HepG2 (cell line): ENCODE measurements at regions not wholly inside any gene's neighbourhood (a gene's known extent, or its start where the extent isn't known, plus 50 kb on each side); places are given as distances from the start of the nearest gene placed in this dataset.
"Not testable (repeated sequence)": the region's sequence is repeated elsewhere in the genome, so short reads cannot be mapped to it uniquely, and the experiment has no call there.

Experiments
- ATAC-seq: fragments of 200-7000 bp; cut with Tn5 transposase; 3 replicates; pipeline ENCODE4 v1.9.1; 2020; ENCODE audit warnings: mild to moderate bottlenecking, moderate library complexity
- BruUV-seq: library from RNA; stranded (reverse); fragments of 400-500 nt; replicated peaks from 2 replicates; lab custom pipeline; 2021; lab: Mats Ljungman, UMichigan
- CTCF ChIA-PET: fragments of 300-600 bp; formaldehyde crosslinking; extraction: SDS; loops from one replicate; lab custom pipeline; 2021; ENCODE audit warnings: low total read pairs, inconsistent platforms, low intra/inter-chr PET ratio; lab: Yijun Ruan, JAX
- POLR2A ChIA-PET: fragments of 350-600 bp; sonication (Branson Sonifier 250); formaldehyde crosslinking; loops from one replicate; lab custom pipeline; 2020; ENCODE audit warnings: antibody characterized with exemption, inconsistent platforms; lab: Yijun Ruan, JAX
- DNase-seq: peaks from one replicate; pipeline ENCODE4 v3.0.0-alpha.2; 2015; ENCODE audit warnings: low spot score
- FAIRE-seq: peaks from 3 replicates; lab custom pipeline; 2011; peaks lifted over from hg19 to GRCh38; lab: Jason Lieb, UNC
- H2AFZ ChIP-seq: one replicate; pipeline ENCODE4 v1.6.1; 2011; ENCODE audit warnings: low read length, inconsistent platforms
- H3K27ac ChIP-seq: fragments of 300-600 bp; 3 replicates; pipeline ENCODE4 v1.8.0; 2011; ENCODE audit warnings: mixed run types, mild to moderate bottlenecking, mixed read lengths, low read length, inconsistent platforms; ENCODE audit not compliant: insufficient read depth; ENCODE audit errors: extremely low read length
- H3K27me3 ChIP-seq, 2 experiments: fragments of 200-600 bp in 1 of 2; 2 replicates in 1 of 2; 3 replicates in 1 of 2; pipeline versions ENCODE4 v1.6.0 to v1.8.0; 2011; ENCODE audit warnings: low read length in 2 of 2, mild to moderate bottlenecking in 2 of 2, moderate library complexity in 2 of 2, inconsistent platforms in 1 of 2; ENCODE audit not compliant: insufficient read depth in 2 of 2, control insufficient read depth in 1 of 2
- H3K36me3 ChIP-seq, 2 experiments: fragments of 200-600 bp in 1 of 2; replicated peaks in 1 of 2; 2 replicates in 1 of 2; 3 replicates in 1 of 2; pipeline versions ENCODE4 v1.5.1 to v1.8.0; 2011; ENCODE audit warnings: low read length in 2 of 2, inconsistent platforms in 1 of 2; ENCODE audit not compliant: insufficient read depth in 2 of 2, control insufficient read depth in 1 of 2
- H3K4me1 ChIP-seq: 2 replicates; pipeline ENCODE4 v1.5.1; 2012; ENCODE audit warnings: low read length, inconsistent platforms; ENCODE audit not compliant: insufficient read depth
- H3K4me2 ChIP-seq: 2 replicates; pipeline ENCODE4 v1.6.0; 2011; ENCODE audit warnings: low read depth, low read length, inconsistent platforms
- H3K4me3 ChIP-seq, 3 experiments: fragments of 200-600 bp in 1 of 3; sonication (generic), shearing (Covaris generic) in 1 of 3; replicated peaks in 1 of 3; 2 replicates each; pipeline ENCODE4 v1.5.1; 2011 to 2016; ENCODE audit warnings: low read length in 3 of 3, inconsistent platforms in 2 of 3, low read depth in 2 of 3, mild to moderate bottlenecking in 2 of 3, control low read depth in 1 of 3, mixed read lengths in 1 of 3; ENCODE audit not compliant: insufficient read depth in 1 of 3
- H3K79me2 ChIP-seq: one replicate; pipeline ENCODE4 v1.6.1; 2011; ENCODE audit warnings: low read length, inconsistent platforms; ENCODE audit not compliant: insufficient read depth
- H3K9ac ChIP-seq: 2 replicates; pipeline ENCODE4 v1.6.0; 2011; ENCODE audit warnings: mild to moderate bottlenecking, low read depth, low read length, inconsistent platforms; ENCODE audit not compliant: insufficient read depth
- H3K9me3 ChIP-seq: 2 replicates; pipeline ENCODE4 v1.5.1; 2012; ENCODE audit warnings: mild to moderate bottlenecking, low read length
- H4K20me1 ChIP-seq: 2 replicates; pipeline ENCODE4 v1.6.0; 2011; ENCODE audit warnings: inconsistent platforms, mild to moderate bottlenecking, low read length, moderate library complexity; ENCODE audit not compliant: insufficient read depth
- TARDBP ChIP-seq: sonication (generic); formaldehyde crosslinking; IDR thresholded peaks from 2 replicates; pipeline ENCODE4 v1.8.0; 2022; ENCODE audit warnings: mild to moderate bottlenecking, missing genetic modification reagents
- ZBTB33 ChIP-seq: sonication (generic); formaldehyde crosslinking; IDR thresholded peaks from 2 replicates; pipeline ENCODE4 v1.4.0; 2020; ENCODE audit warnings: missing genetic modification reagents
- ZNF136 ChIP-seq: sonication (generic); formaldehyde crosslinking; IDR thresholded peaks from 2 replicates; pipeline ENCODE4 v1.8.1; 2022; ENCODE audit warnings: low read depth, mild to moderate bottlenecking, moderate library complexity, missing genetic modification reagents
- ZNF20 ChIP-seq: sonication (generic); formaldehyde crosslinking; IDR thresholded peaks from 2 replicates; pipeline ENCODE4 v1.4.0; 2020; ENCODE audit warnings: mild to moderate bottlenecking, moderate library complexity, missing genetic modification reagents
- ZNF512B ChIP-seq: sonication (generic); formaldehyde crosslinking; IDR thresholded peaks from 2 replicates; pipeline ENCODE4 v1.5.1; 2020; ENCODE audit warnings: missing genetic modification reagents, mild to moderate bottlenecking, borderline replicate concordance
- ZSCAN30 ChIP-seq: sonication (generic); formaldehyde crosslinking; IDR thresholded peaks from 2 replicates; pipeline ENCODE4 v1.5.0; 2020; ENCODE audit warnings: mild to moderate bottlenecking, missing genetic modification reagents
- WGBS: methylation state at CpG from one replicate; pipeline ENCODE4 v1.1.6; 2017; ENCODE audit warnings: low lambda C conversion rate; 5-methylcytosine and 5-hydroxymethylcytosine counted together
- in situ Hi-C: cut with HindIII; loops from 2 replicates; pipeline ENCODE4 v1.10.0; 2017; ENCODE audit warnings: low pct_unique_long_range_greater_than_20kb; ENCODE audit not compliant: extremely low pct_ligation_motif_present
- intact Hi-C: fragments of 100-400 bp; cut with micrococcal nuclease; formaldehyde crosslinking; loops from one replicate; pipeline ENCODE4 v1.10.0; 2022; ENCODE audit not compliant: unreplicated experiment

- TF ChIP-seq ZBTB33 (CRISPR knock-in tag): no peak
- TF ChIP-seq ZNF20 (CRISPR knock-in tag): no peak
- no peak for TF ChIP-seq ZNF136 (CRISPR knock-in tag)
- no peak for TF ChIP-seq TARDBP (CRISPR knock-in tag)
- no peak for TF ChIP-seq ZSCAN30 (CRISPR knock-in tag)
- no peak for TF ChIP-seq ZNF512B (CRISPR knock-in tag)
- TF ChIP-seq, all 625 proteins: peak for 0
Observed at GRCh38 chr4:131609039-131609438, 1540.1 kb upstream of the PCDH10 start (continued).

- DNase-seq, H3K27me3 ChIP-seq, in situ Hi-C loops, H3K27ac ChIP-seq, H3K4me2 ChIP-seq, H4K20me1 ChIP-seq, CTCF ChIA-PET, FAIRE-seq, ATAC-seq, intact Hi-C loops, H3K36me3 ChIP-seq, H3K9me3 ChIP-seq, H3K4me1 ChIP-seq, H3K79me2 ChIP-seq, H3K9ac ChIP-seq, POLR2A ChIA-PET, H2AFZ ChIP-seq, BruUV-seq, H3K4me3 ChIP-seq: not testable (repeated sequence)
- WGBS: 0% methylated on average over 1 of the region's 1 CpG
Observed at GRCh38 chr4:131610517-131610916, 1538.6 kb upstream of the PCDH10 start.
